ENCODE measurements at regions not wholly inside any gene's neighbourhood (a gene's known extent, or its start where the extent isn't known, plus 50 kb on each side); places are given as distances from the start of the nearest gene placed in this dataset.

- no peak for DNase-seq
Measured at GRCh38 chr12:131609762-131610161, 101.1 kb upstream of the SFSWAP start.

- no peak for DNase-seq
Measured at GRCh38 chr12:131610181-131610580, 100.7 kb upstream of the SFSWAP start.

DNA sequence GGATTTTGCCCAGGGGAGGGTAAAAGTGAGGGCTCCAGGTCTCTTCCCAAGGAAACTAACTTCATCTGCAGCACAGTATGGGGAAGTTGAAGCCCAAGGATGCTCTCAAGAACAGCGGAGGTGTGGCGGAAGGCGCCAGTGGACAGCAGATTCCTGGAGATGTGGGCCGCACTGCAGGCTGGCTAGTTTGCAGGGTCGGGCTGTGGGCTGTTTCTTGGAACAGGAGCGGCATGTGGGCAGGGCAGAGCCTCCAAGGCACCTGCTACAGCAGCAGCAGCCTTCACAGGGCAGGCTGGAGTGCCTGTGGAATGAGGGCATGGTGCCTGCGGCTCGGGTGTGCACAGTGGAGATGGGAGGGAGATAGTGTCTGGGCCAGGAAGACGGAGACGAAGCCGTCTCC, 100.0 kb upstream of the SFSWAP start:
- DNase-seq = no peak

- no peak for DNase-seq
Measured at GRCh38 chr12:131611416-131612091, 99.3 kb upstream of the SFSWAP start.

- DNase-seq = no peak
Measured at GRCh38 chr12:131612092-131612755, 98.7 kb upstream of the SFSWAP start.

- no peak for DNase-seq
Measured at GRCh38 chr12:131613186-131613585, 97.7 kb upstream of the SFSWAP start.

- DNase-seq = peak in 5 of 58 donors; percentile 7 to 27 (median 19)
Measured at GRCh38 chr12:131613678-131614077, 97.2 kb upstream of the SFSWAP start.

GRCh38 chr12:131615326-131616042, 95.4 kb upstream of the SFSWAP start:
- DNase-seq = no peak

- no peak for DNase-seq
Measured at GRCh38 chr12:131616043-131616700, 94.7 kb upstream of the SFSWAP start.

GRCh38 chr12:131616738-131617137, 94.2 kb upstream of the SFSWAP start:
- no peak for DNase-seq

- no peak for DNase-seq
Measured at GRCh38 chr12:131617179-131617578, 93.7 kb upstream of the SFSWAP start.

DNA sequence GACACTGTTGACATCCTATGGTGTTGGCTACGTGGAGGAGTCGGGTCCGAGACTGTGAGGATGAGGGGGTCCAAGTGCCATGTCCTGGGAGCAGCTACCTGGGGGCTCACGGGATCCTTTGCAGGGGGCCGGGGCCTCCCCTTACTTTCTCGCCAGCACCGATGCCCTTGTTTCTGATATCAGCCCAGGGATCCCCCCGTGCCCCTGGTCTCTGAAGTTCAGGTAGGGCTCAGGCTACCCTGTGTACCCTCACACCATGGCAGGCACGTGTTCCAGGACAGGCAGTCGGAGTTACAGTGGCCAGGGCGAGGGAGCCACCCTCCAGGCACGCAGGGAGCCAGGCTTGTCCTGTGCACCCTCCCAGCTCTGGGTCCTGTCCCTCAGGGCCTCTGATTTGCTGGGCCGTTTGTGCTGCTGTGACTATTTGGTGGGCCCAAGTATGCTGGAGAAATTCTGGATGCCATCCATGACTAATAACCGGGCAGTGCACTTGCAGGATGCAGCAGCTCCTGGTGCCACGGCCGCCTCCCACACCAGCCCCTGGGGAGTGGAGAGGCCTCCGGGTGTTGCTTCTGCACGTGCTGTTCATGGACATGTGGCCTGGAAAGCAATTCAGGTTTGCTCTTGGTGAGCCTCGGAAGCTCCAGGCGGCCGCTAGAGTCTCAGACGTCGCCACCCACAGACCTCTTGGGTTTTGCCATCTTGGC, 93.1 kb upstream of the SFSWAP start:
- no peak for DNase-seq

GRCh38 chr12:131618303-131618658, 92.6 kb upstream of the SFSWAP start:
- DNase-seq = no peak

DNA sequence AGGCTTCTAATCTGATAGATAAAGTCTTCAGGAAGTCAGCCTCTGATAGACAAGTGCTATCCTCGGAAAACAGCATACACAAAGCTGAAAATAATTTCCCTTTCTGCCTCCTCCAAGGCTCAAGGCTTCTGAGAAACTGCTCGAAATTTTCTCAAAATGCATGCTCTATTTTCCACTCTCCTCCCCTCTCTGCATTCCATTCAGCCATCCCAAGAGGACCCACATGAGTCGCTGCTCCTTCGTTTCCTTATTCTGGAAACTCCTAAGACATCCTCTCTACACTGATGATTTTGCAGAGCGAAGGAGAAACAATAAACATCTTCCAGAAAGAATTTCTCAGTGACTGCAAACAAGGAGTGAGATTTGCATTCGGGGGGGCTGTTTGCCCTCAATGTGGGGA, 92.2 kb upstream of the SFSWAP start:
- DNase-seq = no peak

GRCh38 chr12:131619106-131619642, 91.7 kb upstream of the SFSWAP start:
- no peak for DNase-seq

DNA sequence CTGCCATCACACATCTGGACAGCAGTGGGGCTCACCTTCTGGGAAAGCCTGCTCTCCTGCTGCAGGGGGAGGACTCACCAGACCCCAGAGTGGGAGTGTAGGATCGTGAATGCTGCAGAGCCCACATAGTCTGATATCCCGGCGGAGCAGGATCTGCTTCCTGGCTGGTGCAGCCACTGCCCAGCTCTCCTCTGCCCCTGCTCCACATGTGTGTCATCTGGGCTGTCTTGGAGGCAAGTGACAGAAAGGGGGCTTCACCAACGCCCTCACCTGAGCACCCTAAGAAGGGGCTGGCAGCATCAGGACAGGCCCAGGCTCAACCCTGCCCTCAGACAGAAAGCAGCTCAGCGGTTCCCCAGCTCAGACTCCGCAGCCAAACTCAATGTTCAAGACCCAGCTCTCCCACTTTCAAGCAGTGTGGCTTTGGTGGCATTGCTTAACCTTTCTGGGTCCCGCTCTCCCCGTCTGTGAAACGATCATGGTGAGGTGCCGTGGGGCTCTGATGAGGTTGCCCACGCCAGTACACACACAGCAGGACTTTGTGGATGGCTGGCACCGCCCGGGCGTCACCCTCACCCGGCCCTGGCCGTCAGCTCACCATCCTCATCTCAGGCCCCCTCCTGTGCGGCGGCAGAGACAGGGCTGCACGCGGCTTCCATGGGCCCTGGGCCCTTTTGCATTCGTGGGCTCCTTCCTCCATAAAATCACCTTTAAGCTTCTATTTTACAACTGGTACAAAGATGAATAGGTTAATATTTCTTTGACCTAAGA, 91.0 kb upstream of the SFSWAP start:
- DNase-seq = no peak

DNA sequence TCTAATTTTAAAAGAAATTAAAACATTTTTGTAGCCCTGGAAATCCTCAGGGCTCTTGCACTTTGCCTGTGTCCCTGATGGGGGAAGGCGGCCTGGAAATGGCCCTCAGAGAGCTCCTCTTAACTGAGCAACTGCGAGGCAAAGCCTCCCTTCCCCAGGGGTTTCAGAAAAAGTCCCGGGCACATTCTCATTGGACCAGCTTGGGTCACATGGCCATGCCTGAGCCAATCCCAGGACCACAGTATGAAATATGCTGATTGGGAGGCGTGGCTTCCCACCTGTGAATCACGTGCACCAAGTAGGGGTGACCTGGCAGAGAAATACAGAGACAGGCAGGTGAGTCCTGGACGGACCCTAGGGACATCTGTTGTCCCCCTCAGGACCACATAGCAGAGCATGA, 90.4 kb upstream of the SFSWAP start:
- peak in 2 of 58 donors; percentile 36 to 43 for DNase-seq

DNA sequence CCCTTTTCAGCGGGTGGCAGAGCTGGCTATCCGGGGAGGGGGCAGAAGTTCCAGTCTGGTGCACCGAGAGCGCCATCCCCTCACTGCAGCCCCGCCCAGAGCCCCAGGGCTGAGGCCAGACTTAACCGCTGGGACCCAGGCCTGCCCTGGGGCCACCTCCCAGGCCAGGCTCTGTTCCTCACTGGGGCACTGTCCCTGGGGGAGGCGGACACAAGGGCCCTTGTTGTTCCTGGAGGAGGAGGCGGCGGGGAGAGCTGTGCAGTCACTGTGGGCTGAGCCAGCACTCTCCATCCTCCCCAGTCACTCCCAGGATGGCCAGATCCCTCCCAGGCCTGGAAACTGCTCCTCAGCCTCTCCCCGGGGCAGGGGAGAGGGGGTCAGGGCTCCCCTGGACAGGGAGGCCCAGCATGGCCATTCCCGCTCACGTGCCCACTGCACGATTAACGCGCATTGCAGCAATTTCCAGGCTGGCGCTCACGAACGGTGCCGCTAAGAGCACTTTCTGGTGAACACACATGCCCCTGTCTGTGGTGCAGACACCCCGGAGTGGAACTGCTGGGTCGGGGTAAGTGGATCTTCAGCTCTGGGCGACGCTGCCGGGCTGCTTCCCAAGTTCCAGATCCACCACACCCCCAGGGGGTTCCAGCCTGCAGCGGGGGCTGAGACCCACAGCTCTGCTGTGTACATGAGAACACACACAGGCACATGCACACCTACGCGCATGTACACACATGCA, 89.8 kb upstream of the SFSWAP start:
- peak in 47 of 58 donors; percentile 16 to 87 (median 68) for DNase-seq

- peak in 53 of 58 donors; percentile 49 to 93 (median 79) for DNase-seq
Measured at GRCh38 chr12:131621701-131622421, 89.0 kb upstream of the SFSWAP start.
